ENCODE measurements at regions not wholly inside any gene's neighbourhood (a gene's known extent, or its start where the extent isn't known, plus 50 kb on each side); places are given as distances from the start of the nearest gene placed in this dataset.

GRCh38 chr19:30319876-30320275 lies 52.3 kb upstream of the ZNF536 start:
- TF ChIP-seq, protein P1, sequence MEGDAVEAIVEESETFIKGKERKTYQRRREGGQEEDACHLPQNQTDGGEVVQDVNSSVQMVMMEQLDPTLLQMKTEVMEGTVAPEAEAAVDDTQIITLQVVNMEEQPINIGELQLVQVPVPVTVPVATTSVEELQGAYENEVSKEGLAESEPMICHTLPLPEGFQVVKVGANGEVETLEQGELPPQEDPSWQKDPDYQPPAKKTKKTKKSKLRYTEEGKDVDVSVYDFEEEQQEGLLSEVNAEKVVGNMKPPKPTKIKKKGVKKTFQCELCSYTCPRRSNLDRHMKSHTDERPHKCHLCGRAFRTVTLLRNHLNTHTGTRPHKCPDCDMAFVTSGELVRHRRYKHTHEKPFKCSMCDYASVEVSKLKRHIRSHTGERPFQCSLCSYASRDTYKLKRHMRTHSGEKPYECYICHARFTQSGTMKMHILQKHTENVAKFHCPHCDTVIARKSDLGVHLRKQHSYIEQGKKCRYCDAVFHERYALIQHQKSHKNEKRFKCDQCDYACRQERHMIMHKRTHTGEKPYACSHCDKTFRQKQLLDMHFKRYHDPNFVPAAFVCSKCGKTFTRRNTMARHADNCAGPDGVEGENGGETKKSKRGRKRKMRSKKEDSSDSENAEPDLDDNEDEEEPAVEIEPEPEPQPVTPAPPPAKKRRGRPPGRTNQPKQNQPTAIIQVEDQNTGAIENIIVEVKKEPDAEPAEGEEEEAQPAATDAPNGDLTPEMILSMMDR (IDR thresholded peaks at IDR 0.05) = no peak
- no peak for TF ChIP-seq ZFX (IDR thresholded peaks at IDR 0.05; ENCODE audit: borderline replicate concordance)
